GM12874 (cell line): ENCODE measurements at regions not wholly inside any gene's neighbourhood (a gene's known extent, or its start where the extent isn't known, plus 50 kb on each side); places are given as distances from the start of the nearest gene placed in this dataset.

Source experiments
- CTCF ChIP-seq: IDR thresholded peaks from 2 replicates; pipeline ENCODE4 v1.5.1; 2011; ENCODE audit warnings: low read depth, mild to moderate bottlenecking, control low read depth, low read length, moderate library complexity; ENCODE audit not compliant: insufficient read depth

DNA sequence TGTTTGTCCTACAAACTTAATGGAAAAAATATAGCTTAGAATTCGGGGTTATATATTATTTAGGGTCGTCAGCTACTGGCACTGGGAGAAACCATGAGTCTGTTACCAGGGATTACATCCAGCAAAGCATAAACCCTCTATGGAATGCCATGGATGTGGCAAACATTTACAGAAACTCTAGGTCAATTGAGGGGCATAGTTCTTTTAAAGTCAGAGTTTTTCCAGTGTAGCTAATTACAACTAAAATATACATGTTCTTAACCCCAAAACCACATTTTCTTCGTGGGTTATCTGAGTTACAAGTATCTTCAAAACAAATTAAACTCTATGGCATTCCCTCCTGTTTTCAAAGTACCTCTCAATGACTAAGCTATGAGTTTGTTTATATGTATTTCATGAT, 99.3 kb upstream of the THSD7A start:
- no peak for TF ChIP-seq CTCF

- TF ChIP-seq CTCF, result no peak
Observed at GRCh38 chr7:11934796-11935195, 102.8 kb upstream of the THSD7A start.

GRCh38 chr7:11935905-11936304, 103.9 kb upstream of the THSD7A start:
- TF ChIP-seq CTCF, result no peak

DNA sequence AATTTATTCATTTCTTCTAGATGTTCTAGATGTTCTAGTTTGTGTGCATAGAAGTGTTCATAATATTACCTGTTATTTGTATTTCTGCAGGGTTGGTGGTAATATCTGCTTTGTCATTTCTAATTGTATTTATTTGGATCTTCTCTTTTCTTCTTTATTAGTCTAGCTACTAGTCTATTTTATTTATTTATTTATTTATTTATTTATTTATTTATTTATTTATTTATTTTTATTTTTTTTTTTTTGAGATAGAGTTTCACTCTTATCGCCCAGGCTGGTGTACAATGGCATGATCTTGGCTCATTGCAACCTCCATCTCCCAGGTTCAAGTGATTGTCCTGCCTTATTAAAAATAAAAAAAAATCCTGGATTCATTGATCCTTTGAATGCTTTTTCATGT, 114.8 kb upstream of the THSD7A start:
- TF ChIP-seq CTCF, result no peak

DNA sequence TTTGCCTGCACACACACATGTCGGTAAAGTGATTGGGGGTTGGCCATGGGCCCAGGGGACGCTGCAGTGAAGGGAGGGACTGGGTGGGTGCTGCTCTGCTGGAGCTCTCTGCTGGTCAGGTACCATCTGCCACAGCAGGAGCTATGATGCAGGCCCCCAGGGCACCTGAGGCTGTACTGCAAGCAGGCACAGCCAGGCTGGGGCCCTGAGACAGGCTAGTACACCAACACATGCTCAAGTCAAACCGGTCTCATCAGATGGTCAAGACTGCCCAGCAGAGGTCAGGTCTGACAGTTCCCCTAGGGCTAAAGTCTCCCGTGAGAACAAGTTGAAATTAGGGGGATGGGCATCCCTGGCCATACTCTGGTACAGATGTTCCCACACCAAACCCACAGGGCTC, 118.3 kb upstream of the THSD7A start:
- no peak for TF ChIP-seq CTCF

GRCh38 chr7:11950942-11951341, 118.9 kb upstream of the THSD7A start:
- no peak for TF ChIP-seq CTCF

- TF ChIP-seq CTCF, result no peak
Observed at GRCh38 chr7:11951909-11952308, 119.9 kb upstream of the THSD7A start.

DNA sequence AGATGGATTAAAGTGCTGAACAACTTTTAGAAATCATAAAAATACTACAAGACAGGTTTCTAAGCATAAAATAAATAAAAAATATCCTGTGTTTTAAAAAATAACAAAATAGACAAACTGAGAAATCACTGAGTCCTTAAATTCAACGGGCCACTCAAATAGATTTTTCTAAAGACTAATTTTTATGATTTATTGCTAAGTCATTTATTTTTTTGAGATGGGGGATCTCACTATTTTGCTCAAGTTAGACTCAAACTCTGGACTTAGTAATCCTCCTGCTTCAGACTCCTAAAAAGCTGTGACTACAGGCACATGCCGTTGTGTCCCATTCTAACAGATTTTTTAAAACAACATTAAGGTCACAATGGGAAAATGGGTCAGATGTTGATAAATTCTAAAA, 121.0 kb upstream of the THSD7A start:
- TF ChIP-seq CTCF, result no peak
